ENCODE measurements at regions not wholly inside any gene's neighbourhood (a gene's known extent, or its start where the extent isn't known, plus 50 kb on each side); places are given as distances from the start of the nearest gene placed in this dataset.

DNA sequence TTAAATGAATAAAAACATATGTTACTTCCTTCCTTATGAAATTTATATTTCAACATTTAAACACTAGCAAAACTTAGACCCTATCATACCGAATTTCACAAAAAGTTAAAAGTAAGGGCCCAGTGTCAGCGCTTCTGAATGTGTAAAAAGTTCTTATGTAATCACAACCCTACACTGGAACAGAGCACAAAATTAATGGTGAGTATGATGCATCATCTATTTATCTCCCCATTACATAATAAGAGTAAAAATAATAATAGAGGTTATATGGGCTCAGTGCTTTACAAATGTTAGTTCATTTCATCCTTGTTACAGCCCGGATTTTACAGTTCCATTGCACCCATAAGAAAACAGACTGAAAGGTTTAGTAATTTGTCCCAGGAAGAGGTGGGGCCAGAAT lies 144.9 kb upstream of the POU3F3 start:
- TF ChIP-seq POLR2A (IDR thresholded peaks at IDR 0.05): no peak
- TF ChIP-seq, protein P1, sequence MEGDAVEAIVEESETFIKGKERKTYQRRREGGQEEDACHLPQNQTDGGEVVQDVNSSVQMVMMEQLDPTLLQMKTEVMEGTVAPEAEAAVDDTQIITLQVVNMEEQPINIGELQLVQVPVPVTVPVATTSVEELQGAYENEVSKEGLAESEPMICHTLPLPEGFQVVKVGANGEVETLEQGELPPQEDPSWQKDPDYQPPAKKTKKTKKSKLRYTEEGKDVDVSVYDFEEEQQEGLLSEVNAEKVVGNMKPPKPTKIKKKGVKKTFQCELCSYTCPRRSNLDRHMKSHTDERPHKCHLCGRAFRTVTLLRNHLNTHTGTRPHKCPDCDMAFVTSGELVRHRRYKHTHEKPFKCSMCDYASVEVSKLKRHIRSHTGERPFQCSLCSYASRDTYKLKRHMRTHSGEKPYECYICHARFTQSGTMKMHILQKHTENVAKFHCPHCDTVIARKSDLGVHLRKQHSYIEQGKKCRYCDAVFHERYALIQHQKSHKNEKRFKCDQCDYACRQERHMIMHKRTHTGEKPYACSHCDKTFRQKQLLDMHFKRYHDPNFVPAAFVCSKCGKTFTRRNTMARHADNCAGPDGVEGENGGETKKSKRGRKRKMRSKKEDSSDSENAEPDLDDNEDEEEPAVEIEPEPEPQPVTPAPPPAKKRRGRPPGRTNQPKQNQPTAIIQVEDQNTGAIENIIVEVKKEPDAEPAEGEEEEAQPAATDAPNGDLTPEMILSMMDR (IDR thresholded peaks at IDR 0.05): no peak
